ENCODE measurements at regions not wholly inside any gene's neighbourhood (a gene's known extent, or its start where the extent isn't known, plus 50 kb on each side); places are given as distances from the start of the nearest gene placed in this dataset.
"Not testable (repeated sequence)": the region's sequence is repeated elsewhere in the genome, so short reads cannot be mapped to it uniquely, and the experiment has no call there.

GRCh38 chr1:199546323-199546722, 481.2 kb upstream of the NR5A2 start:
- Mint-ChIP-seq H3K27me3 (no peaks in the 10 kb centered on the region), H3K36me3 (no peaks in the 10 kb centered on the region), H3K4me1 (no peaks in the 10 kb centered on the region), H3K4me3 (no peak overlapping the region), H3K27ac (no peak overlapping the region), H3K9me3 (peaks cover 0 to 8% (median 3%) of the 10 kb centered on the region in 3 donors)

- Mint-ChIP-seq H3K27ac (no peak overlapping the region), H3K27me3 (peaks cover 6% of the 10 kb centered on the region), H3K4me1 (no peaks in the 10 kb centered on the region), H3K4me3 (no peak overlapping the region), H3K36me3 (no peaks in the 10 kb centered on the region), H3K9me3 (no peaks in the 10 kb centered on the region)
Observed at GRCh38 chr1:199549421-199549820, 478.1 kb upstream of the NR5A2 start.

- Mint-ChIP-seq H3K27ac (no peak overlapping the region), H3K27me3 (peaks cover 6% of the 10 kb centered on the region), H3K36me3 (no peaks in the 10 kb centered on the region), H3K4me3 (no peak overlapping the region), H3K4me1 (no peaks in the 10 kb centered on the region), H3K9me3 (no peaks in the 10 kb centered on the region)
Observed at GRCh38 chr1:199550199-199551065, 477.1 kb upstream of the NR5A2 start.

- H3K36me3 Mint-ChIP-seq, result no peaks in the 10 kb centered on the region
- no peaks in the 10 kb centered on the region for H3K9me3 Mint-ChIP-seq
- H3K27me3 Mint-ChIP-seq, result peaks cover 6% of the 10 kb centered on the region
- H3K4me1 Mint-ChIP-seq, result no peaks in the 10 kb centered on the region
- no peak overlapping the region for H3K27ac Mint-ChIP-seq
- no peak overlapping the region for H3K4me3 Mint-ChIP-seq
Observed at GRCh38 chr1:199551967-199552565, 475.4 kb upstream of the NR5A2 start.

GRCh38 chr1:199553104-199553503, 474.4 kb upstream of the NR5A2 start:
- H3K9me3 Mint-ChIP-seq, result no peaks in the 10 kb centered on the region
- peaks cover 6% of the 10 kb centered on the region for H3K27me3 Mint-ChIP-seq
- H3K4me1 Mint-ChIP-seq, result no peaks in the 10 kb centered on the region
- H3K27ac Mint-ChIP-seq, result no peak overlapping the region
- H3K36me3 Mint-ChIP-seq, result no peaks in the 10 kb centered on the region
- H3K4me3 Mint-ChIP-seq, result no peak overlapping the region

- Mint-ChIP-seq H3K27me3 (peaks cover 7% of the 10 kb centered on the region), H3K4me3 (no peak overlapping the region), H3K36me3 (no peaks in the 10 kb centered on the region), H3K4me1 (no peaks in the 10 kb centered on the region), H3K9me3 (no peaks in the 10 kb centered on the region), H3K27ac (no peak overlapping the region)
Observed at GRCh38 chr1:199561334-199561733, 466.2 kb upstream of the NR5A2 start.

- Mint-ChIP-seq H3K4me1 (peaks cover 0 to 7% (median 0%) of the 10 kb centered on the region in 3 donors), H3K4me3 (no peak overlapping the region), H3K9me3 (peaks cover 0 to 1% (median 0%) of the 10 kb centered on the region in 3 donors), H3K27me3 (peaks cover 4% of the 10 kb centered on the region), H3K27ac (no peak overlapping the region), H3K36me3 (no peaks in the 10 kb centered on the region)
Observed at GRCh38 chr1:199573047-199573446, 454.5 kb upstream of the NR5A2 start.

GRCh38 chr1:199574950-199575349, 452.6 kb upstream of the NR5A2 start:
- no peak overlapping the region for H3K4me3 Mint-ChIP-seq
- H3K27ac Mint-ChIP-seq, result no peak overlapping the region
- H3K4me1 Mint-ChIP-seq, result peaks cover 0 to 3% (median 0%) of the 10 kb centered on the region in 3 donors
- peaks cover 2% of the 10 kb centered on the region for H3K27me3 Mint-ChIP-seq
- H3K9me3 Mint-ChIP-seq, result peaks cover 0 to 3% (median 0%) of the 10 kb centered on the region in 3 donors
- peaks cover 2% of the 10 kb centered on the region for H3K36me3 Mint-ChIP-seq

GRCh38 chr1:199580300-199580699, 447.2 kb upstream of the NR5A2 start:
- H3K4me1 Mint-ChIP-seq, result peaks cover 0 to 5% (median 0%) of the 10 kb centered on the region in 3 donors
- no peak overlapping the region for H3K27ac Mint-ChIP-seq
- peaks cover 2% of the 10 kb centered on the region for H3K36me3 Mint-ChIP-seq
- peaks cover 3% of the 10 kb centered on the region for H3K27me3 Mint-ChIP-seq
- no peak overlapping the region for H3K4me3 Mint-ChIP-seq
- H3K9me3 Mint-ChIP-seq, result peaks cover 0 to 2% (median 0%) of the 10 kb centered on the region in 3 donors

- H3K36me3 Mint-ChIP-seq, result no peaks in the 10 kb centered on the region
- peaks cover 0 to 2% (median 0%) of the 10 kb centered on the region in 3 donors for H3K9me3 Mint-ChIP-seq
- H3K27me3 Mint-ChIP-seq, result peaks cover 3% of the 10 kb centered on the region
- H3K27ac Mint-ChIP-seq, result no peak overlapping the region
- H3K4me1 Mint-ChIP-seq, result peaks cover 0 to 5% (median under 1%) of the 10 kb centered on the region in 3 donors
- H3K4me3 Mint-ChIP-seq, result no peak overlapping the region
Observed at GRCh38 chr1:199585392-199585791, 442.1 kb upstream of the NR5A2 start.

- peaks cover 0 to 5% (median 3%) of the 10 kb centered on the region in 3 donors for H3K4me1 Mint-ChIP-seq
- H3K27me3 Mint-ChIP-seq, result peaks cover 5% of the 10 kb centered on the region
- no peak overlapping the region for H3K4me3 Mint-ChIP-seq
- H3K27ac Mint-ChIP-seq, result no peak overlapping the region
- no peaks in the 10 kb centered on the region for H3K36me3 Mint-ChIP-seq
- H3K9me3 Mint-ChIP-seq, result peaks cover 0 to 5% (median 0%) of the 10 kb centered on the region in 3 donors
Observed at GRCh38 chr1:199590708-199591107, 436.8 kb upstream of the NR5A2 start.

GRCh38 chr1:199591468-199591867, 436.0 kb upstream of the NR5A2 start:
- H3K4me1 Mint-ChIP-seq, result peaks cover 0 to 5% (median 3%) of the 10 kb centered on the region in 3 donors
- peaks cover 7% of the 10 kb centered on the region for H3K27me3 Mint-ChIP-seq
- H3K9me3 Mint-ChIP-seq, result peaks cover 0 to 5% (median 0%) of the 10 kb centered on the region in 3 donors
- H3K4me3 Mint-ChIP-seq, result no peak overlapping the region
- H3K36me3 Mint-ChIP-seq, result no peaks in the 10 kb centered on the region
- no peak overlapping the region for H3K27ac Mint-ChIP-seq

- no peak overlapping the region for H3K4me3 Mint-ChIP-seq
- H3K27ac Mint-ChIP-seq, result no peak overlapping the region
- peaks cover 0 to 5% (median 0%) of the 10 kb centered on the region in 3 donors for H3K9me3 Mint-ChIP-seq
- peaks cover 12% of the 10 kb centered on the region for H3K27me3 Mint-ChIP-seq
- no peaks in the 10 kb centered on the region for H3K36me3 Mint-ChIP-seq
- peaks cover 0 to 5% (median 3%) of the 10 kb centered on the region in 3 donors for H3K4me1 Mint-ChIP-seq
Observed at GRCh38 chr1:199593475-199593874, 434.0 kb upstream of the NR5A2 start.

GRCh38 chr1:199596448-199596847, 431.1 kb upstream of the NR5A2 start:
- not testable (repeated sequence) for H3K4me3 Mint-ChIP-seq, H3K9me3 Mint-ChIP-seq, H3K27ac Mint-ChIP-seq, H3K36me3 Mint-ChIP-seq, H3K4me1 Mint-ChIP-seq
- peaks cover 13% of the 10 kb centered on the region for H3K27me3 Mint-ChIP-seq

GRCh38 chr1:199597152-199597551, 430.4 kb upstream of the NR5A2 start:
- no peak overlapping the region for H3K27ac Mint-ChIP-seq
- H3K4me1 Mint-ChIP-seq, result no peaks in the 10 kb centered on the region
- H3K9me3 Mint-ChIP-seq, result peaks cover 4 to 11% (median 5%) of the 10 kb centered on the region in 3 donors
- H3K4me3 Mint-ChIP-seq, result no peak overlapping the region
- peaks cover 13% of the 10 kb centered on the region for H3K27me3 Mint-ChIP-seq
- H3K36me3 Mint-ChIP-seq, result no peaks in the 10 kb centered on the region

All from IgD-negative memory B cell (primary cell).